Osteoblast (primary cell): ENCODE measurements at regions not wholly inside any gene's neighbourhood (a gene's known extent, or its start where the extent isn't known, plus 50 kb on each side); places are given as distances from the start of the nearest gene placed in this dataset.

Experiments used
- DNase-seq: peaks from one replicate; pipeline ENCODE4 v3.0.0; 2011; ENCODE audit warnings: low spot score, mixed read lengths; ENCODE audit not compliant: insufficient read length; ENCODE audit errors: missing footprints
- H2AFZ ChIP-seq: 2 replicates; pipeline ENCODE4 v1.6.0; 2011; ENCODE audit warnings: mild to moderate bottlenecking, low read length
- H3K27ac ChIP-seq: 2 replicates; pipeline ENCODE4 v1.5.1; 2011; ENCODE audit warnings: mild to moderate bottlenecking, low read depth, low read length, moderate library complexity
- H3K27me3 ChIP-seq: 2 replicates; pipeline ENCODE4 v1.6.0; 2012; ENCODE audit warnings: mild to moderate bottlenecking, control low read depth, inconsistent platforms, low read length, moderate library complexity; ENCODE audit not compliant: insufficient read depth
- H3K36me3 ChIP-seq: 2 replicates; pipeline ENCODE4 v1.5.1; 2011; ENCODE audit warnings: mild to moderate bottlenecking, low read length, control low read depth, moderate library complexity; ENCODE audit not compliant: insufficient read depth
- H3K4me1 ChIP-seq: 2 replicates; pipeline ENCODE4 v1.5.1; 2011; ENCODE audit warnings: mild to moderate bottlenecking, low read length, control low read depth, moderate library complexity; ENCODE audit not compliant: insufficient read depth
- H3K4me2 ChIP-seq: 2 replicates; pipeline ENCODE4 v1.6.0; 2011; ENCODE audit warnings: mild to moderate bottlenecking, low read length; ENCODE audit not compliant: insufficient read depth
- H3K4me3 ChIP-seq: fragments of 200-600 bp; sonication (generic); 3 replicates; pipeline ENCODE4 v1.5.1; 2012; ENCODE audit warnings: mild to moderate bottlenecking, low read length, inconsistent platforms; ENCODE audit not compliant: insufficient read depth
- H3K79me2 ChIP-seq: 2 replicates; pipeline ENCODE4 v1.6.0; 2012; ENCODE audit warnings: mild to moderate bottlenecking, low read length, control low read depth, inconsistent platforms; ENCODE audit not compliant: insufficient read depth
- H3K9me3 ChIP-seq: 2 replicates; pipeline ENCODE4 v1.5.1; 2011; ENCODE audit warnings: low read depth, low read length, control low read depth
- H4K20me1 ChIP-seq: 2 replicates; pipeline ENCODE4 v1.6.0; 2012; ENCODE audit warnings: mild to moderate bottlenecking, low read length, control low read depth; ENCODE audit not compliant: insufficient read depth
- CTCF ChIP-seq: IDR thresholded peaks from 2 replicates; pipeline ENCODE4 v1.5.1; 2011; ENCODE audit warnings: mild to moderate bottlenecking, low read depth, low read length, moderate library complexity; ENCODE audit errors: extremely low read depth

- Histone ChIP-seq H3K4me1 (no peaks in the 10 kb centered on the region), H3K27ac (no peak overlapping the region), H4K20me1 (no peaks in the 10 kb centered on the region), H3K36me3 (no peaks in the 10 kb centered on the region), H3K9me3 (no peaks in the 10 kb centered on the region), H3K27me3 (no peaks in the 10 kb centered on the region), H3K79me2 (no peaks in the 10 kb centered on the region), H2AFZ (no peak overlapping the region), H3K4me2 (no peak overlapping the region), H3K4me3 (no peak overlapping the region)
- no peak for TF ChIP-seq CTCF
- no peak for DNase-seq
Measured at GRCh38 chr17:51456942-51457341, 196.6 kb downstream of the UTP18 start.

- H3K4me1 ChIP-seq: no peaks in the 10 kb centered on the region
- no peak overlapping the region for H3K27ac ChIP-seq
- H3K27me3 ChIP-seq: no peaks in the 10 kb centered on the region
- no peaks in the 10 kb centered on the region for H3K36me3 ChIP-seq
- no peak overlapping the region for H3K4me3 ChIP-seq
- H2AFZ ChIP-seq: no peak overlapping the region
- H3K79me2 ChIP-seq: no peaks in the 10 kb centered on the region
- no peak overlapping the region for H3K4me2 ChIP-seq
- H4K20me1 ChIP-seq: no peaks in the 10 kb centered on the region
- H3K9me3 ChIP-seq: no peaks in the 10 kb centered on the region
- TF ChIP-seq CTCF: peak; percentile 93
- peak; percentile 93 for DNase-seq
Measured at GRCh38 chr17:51461578-51462004, 201.2 kb downstream of the UTP18 start.

GRCh38 chr17:51463353-51463752 is 203.0 kb downstream of the UTP18 start:
- H3K36me3 ChIP-seq: no peaks in the 10 kb centered on the region
- no peak overlapping the region for H3K4me2 ChIP-seq
- H3K4me3 ChIP-seq: no peak overlapping the region
- no peaks in the 10 kb centered on the region for H3K9me3 ChIP-seq
- no peaks in the 10 kb centered on the region for H3K79me2 ChIP-seq
- H3K27me3 ChIP-seq: no peaks in the 10 kb centered on the region
- no peaks in the 10 kb centered on the region for H4K20me1 ChIP-seq
- DNase-seq: no peak
- TF ChIP-seq CTCF: no peak
- H3K4me1 ChIP-seq: no peaks in the 10 kb centered on the region
- no peak overlapping the region for H3K27ac ChIP-seq
- no peak overlapping the region for H2AFZ ChIP-seq

GRCh38 chr17:51467336-51467735 is 207.0 kb downstream of the UTP18 start:
- H3K4me3 ChIP-seq: no peak overlapping the region
- no peaks in the 10 kb centered on the region for H3K9me3 ChIP-seq
- DNase-seq: no peak
- no peak for TF ChIP-seq CTCF
- no peak overlapping the region for H3K4me2 ChIP-seq
- H2AFZ ChIP-seq: no peak overlapping the region
- H3K36me3 ChIP-seq: no peaks in the 10 kb centered on the region
- no peaks in the 10 kb centered on the region for H4K20me1 ChIP-seq
- H3K79me2 ChIP-seq: no peaks in the 10 kb centered on the region
- no peaks in the 10 kb centered on the region for H3K4me1 ChIP-seq
- H3K27ac ChIP-seq: no peak overlapping the region
- no peaks in the 10 kb centered on the region for H3K27me3 ChIP-seq
